GM18520 (cell line): ENCODE measurements at regions not wholly inside any gene's neighbourhood (a gene's known extent, or its start where the extent isn't known, plus 50 kb on each side); places are given as distances from the start of the nearest gene placed in this dataset.

ENCODE experiments used
- ATAC-seq: cut with Tn5 transposase; IDR thresholded peaks from one replicate; pipeline ENCODE4 v1.9.1; 2021; ENCODE audit not compliant: unreplicated experiment

GRCh38 chr12:20174528-20175175 is 193.7 kb upstream of the PDE3A start:
- no peak for ATAC-seq

- no peak for ATAC-seq
These were observed 192.5 kb upstream of the PDE3A start for GRCh38 chr12:20175704-20176388.

GRCh38 chr12:20181416-20182180 is 186.7 kb upstream of the PDE3A start:
- ATAC-seq = no peak

DNA sequence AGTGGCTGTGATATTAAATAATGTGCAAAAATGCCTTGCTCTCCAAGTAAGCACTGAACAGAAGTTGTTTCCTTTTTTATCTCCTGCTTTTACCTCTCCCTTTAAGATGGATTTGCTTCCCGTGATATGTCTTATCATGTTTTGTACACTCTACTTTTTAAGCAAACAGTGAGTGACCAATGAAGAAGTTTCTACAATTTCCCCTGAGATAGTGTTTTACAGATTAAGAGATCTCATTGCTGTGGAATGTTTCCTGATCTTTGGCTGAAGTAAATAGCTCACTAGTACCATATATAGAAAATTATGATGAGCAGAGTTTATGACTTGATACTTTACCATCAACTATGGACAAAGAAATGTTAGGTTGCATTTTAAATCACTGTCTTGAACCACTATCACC is 184.8 kb upstream of the PDE3A start:
- ATAC-seq = no peak

DNA sequence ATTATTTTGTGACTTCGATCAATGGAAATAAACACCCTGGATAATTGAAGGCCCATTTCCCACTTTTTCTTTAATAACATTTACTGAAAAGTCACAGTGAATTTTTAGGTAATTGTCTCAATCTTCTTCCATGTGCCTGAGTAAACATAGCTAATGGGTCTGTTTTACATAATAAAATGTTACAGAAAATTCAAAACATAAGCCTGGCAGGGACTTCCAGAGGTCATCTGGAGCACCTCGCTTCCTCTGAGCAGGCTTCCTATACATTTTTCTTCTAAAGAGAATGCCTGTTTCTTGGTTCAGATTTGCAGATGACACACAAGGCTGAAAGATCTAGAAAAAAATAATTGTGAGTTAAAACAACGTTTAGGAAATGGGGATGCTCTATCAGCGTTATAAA is 183.8 kb upstream of the PDE3A start:
- no peak for ATAC-seq

DNA sequence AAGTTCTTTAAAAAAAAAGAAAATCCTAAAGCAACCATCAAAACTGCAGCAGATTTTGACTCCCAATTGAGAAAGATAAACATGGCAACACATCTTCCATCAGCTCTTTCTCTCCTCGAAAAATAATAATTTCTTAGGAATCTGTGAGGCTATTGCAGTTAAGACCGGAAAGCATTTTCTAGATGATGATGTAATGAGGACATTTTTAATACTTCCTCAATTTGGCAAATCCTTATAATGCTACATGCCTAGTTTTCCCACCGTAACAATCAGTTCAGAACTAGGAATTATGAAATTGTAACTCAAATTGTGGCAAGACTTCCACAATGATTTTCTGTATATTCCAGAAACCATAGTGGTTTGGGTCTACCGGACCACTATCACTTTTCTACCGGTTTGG is 180.9 kb upstream of the PDE3A start:
- ATAC-seq = no peak

GRCh38 chr12:20188930-20189653 is 179.2 kb upstream of the PDE3A start:
- no peak for ATAC-seq

GRCh38 chr12:20189767-20190166 is 178.6 kb upstream of the PDE3A start:
- no peak for ATAC-seq

- ATAC-seq = no peak
These were observed 174.2 kb upstream of the PDE3A start for GRCh38 chr12:20194171-20194570.

- no peak for ATAC-seq
These were observed 171.6 kb upstream of the PDE3A start for GRCh38 chr12:20196767-20197166.

DNA sequence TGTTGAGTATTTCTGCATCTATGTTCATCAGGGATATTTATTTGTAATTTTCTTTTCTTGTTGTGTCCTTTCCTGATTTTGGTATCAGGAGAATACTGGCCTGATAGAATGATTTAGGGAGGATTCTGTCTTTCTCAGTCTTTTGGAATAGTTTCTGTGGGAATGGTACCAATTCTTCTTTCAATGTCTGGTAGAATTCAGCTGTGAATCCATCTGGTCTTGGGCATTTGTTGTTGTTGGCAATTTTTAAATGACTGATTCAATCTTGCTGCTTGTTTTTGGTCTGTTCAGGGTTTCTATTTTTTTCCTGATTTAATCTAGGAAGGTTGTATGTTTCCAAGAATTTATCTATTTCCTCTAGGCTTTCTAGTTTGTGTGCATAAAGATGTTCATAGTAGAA is 170.9 kb upstream of the PDE3A start:
- no peak for ATAC-seq

GRCh38 chr12:20199780-20200179 is 168.6 kb upstream of the PDE3A start:
- no peak for ATAC-seq

DNA sequence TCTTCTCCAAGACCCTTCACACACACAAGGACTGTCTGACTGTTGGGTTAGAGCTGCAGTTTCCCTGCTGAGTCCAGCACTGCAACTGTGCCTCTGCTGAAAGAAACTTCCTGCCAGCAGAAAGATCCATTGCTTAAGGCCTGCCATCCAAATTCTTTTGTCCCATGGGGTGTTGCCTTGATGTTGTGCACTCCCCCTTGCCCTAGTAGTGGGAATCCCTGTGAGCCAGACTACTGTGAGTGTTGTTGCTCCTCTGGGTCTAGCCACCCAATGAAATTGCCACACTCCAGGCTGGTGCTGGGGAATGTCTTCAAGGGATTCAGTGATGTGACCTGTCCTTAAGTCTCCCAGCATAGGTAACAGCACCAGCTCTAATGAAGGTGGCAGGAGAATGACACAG is 166.6 kb upstream of the PDE3A start:
- ATAC-seq = no peak

DNA sequence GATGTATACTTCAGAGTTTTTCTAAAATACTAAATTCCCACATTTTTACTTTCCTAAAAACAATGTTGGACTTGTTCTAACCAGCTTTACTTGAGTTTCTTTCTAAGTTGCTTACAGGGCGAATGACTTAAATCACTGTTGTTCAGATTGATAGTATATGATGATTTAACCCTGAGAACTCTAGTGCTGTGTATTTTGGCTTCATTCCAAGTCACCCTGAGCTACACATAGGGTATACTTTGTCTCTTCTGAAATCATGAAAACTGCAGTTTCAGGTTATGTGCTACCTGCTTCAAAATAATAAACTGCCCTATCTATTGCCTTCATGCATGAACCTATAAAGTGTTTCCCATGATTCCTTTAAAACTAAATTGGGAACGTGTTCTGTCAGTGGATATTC is 162.5 kb upstream of the PDE3A start:
- no peak for ATAC-seq

DNA sequence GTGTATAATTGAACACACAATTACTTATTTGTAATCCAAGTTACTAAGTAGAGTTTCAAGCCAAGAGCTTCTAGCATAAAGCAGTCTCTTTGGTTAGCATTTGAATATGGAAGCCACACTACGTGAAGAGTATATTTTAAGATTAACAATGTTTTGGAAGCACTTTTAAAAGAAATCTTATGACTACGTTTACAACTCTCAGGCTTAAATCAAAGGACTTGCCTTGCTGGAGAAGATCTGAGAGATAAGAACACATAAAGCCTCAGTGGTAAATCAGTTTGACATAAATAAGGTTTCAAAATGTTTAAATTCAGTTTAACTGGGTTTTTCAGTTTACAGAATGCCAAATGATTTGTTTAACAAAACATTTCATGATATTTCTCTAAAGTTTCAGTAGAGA is 161.9 kb upstream of the PDE3A start:
- no peak for ATAC-seq

DNA sequence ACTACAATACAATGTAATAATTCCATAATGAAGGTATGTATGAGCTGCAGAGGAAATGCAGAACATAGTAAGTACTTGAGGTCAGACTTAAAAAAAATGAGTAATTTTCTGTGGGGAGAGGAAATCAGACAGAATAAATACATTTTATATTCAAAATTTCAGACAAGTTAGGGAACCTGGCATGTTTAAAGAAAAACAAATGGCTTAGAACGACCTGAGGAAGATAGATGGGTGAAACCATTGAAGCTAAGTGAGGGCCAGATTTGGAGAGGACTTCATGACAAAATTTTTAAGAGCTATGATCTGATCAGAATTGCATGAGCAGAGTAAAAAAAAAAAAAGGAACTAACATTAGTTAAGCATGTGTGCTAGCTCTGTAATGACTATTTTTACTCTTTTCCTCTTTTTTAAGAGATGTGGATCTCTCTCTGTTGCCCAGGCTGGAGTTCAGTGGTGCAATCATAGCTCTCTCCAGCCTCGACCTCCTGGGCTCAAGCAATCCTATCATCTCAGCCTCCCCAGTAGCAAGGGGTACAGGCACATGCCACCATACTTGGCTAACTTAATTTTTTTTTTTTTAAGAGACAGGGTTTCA is 157.6 kb upstream of the PDE3A start:
- no peak for ATAC-seq

DNA sequence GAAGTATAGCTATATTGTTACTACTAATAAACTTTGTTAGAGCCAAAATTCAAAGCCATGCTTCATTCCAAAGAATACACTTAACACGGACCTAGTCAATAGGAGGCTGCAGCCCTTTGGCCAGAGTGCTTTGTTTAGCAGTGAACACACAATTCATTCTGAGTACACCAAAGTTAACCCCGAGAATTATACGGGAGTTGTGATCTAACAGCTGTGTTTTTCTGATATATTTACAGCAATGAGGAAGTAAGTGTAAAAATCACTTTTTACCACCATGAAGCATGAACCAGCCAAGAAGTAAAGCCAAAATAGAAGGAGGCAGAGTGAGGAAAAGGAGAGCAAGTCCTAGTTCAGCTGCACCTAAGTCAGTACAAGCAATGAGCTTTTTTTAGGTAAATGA is 156.8 kb upstream of the PDE3A start:
- ATAC-seq = no peak

DNA sequence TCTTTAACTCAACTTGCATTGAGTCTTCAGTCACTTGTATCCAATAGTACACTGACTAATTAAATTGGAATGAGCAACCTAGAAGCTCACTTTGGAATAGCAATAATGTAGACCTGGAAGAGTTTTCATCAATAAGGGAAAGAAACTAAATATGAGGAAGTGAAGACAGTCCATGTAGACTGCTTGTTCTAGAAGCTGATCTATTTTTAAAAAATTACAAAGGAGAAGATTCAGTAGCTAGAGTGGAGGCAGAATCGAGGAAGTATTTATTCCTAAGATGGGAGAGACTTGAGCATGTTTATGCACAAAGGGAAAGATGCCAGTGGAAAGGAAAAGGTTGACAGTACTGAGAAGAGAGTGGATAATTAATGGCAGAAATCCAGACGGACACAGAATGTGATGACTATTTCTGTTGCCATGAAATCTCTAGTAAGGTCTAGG is 156.3 kb upstream of the PDE3A start:
- ATAC-seq = no peak

- no peak for ATAC-seq
These were observed 155.4 kb upstream of the PDE3A start for GRCh38 chr12:20212658-20213555.
